Sigmoid colon (tissue), 4 donors: ENCODE measurements at regions not wholly inside any gene's neighbourhood (a gene's known extent, or its start where the extent isn't known, plus 50 kb on each side); places are given as distances from the start of the nearest gene placed in this dataset.

ENCODE experiments used
- EP300 ChIP-seq, 4 donors: sonication (generic); formaldehyde crosslinking; IDR thresholded peaks; one replicate each; pipeline ENCODE4 v1.6.1; 2017; ENCODE audit warnings: antibody characterized with exemption in 4 of 4
- POLR2A ChIP-seq, 2 donors: fragments of 450-650 bp; IDR thresholded peaks; one replicate each; pipeline ENCODE4 v1.6.1; 2016; ENCODE audit warnings: antibody characterized with exemption in 2 of 2, mild to moderate bottlenecking in 2 of 2, moderate library complexity in 2 of 2
- POLR2AphosphoS5 ChIP-seq, 4 donors: sonication (generic); formaldehyde crosslinking; IDR thresholded peaks; one replicate each; pipeline ENCODE4 v1.6.1; 2017; ENCODE audit warnings: antibody characterized with exemption in 4 of 4
- TF ChIP-seq, protein P1 (sequence below), 4 experiments: fragments of 450-650 bp in 3 of 4; fragments of 200-600 bp in 1 of 4; IDR thresholded peaks; one replicate each; pipeline ENCODE4 v1.5.1; 2016 to 2019; ENCODE audit warnings: antibody characterized with exemption in 4 of 4, mild to moderate bottlenecking in 3 of 4, moderate library complexity in 2 of 4

DNA sequence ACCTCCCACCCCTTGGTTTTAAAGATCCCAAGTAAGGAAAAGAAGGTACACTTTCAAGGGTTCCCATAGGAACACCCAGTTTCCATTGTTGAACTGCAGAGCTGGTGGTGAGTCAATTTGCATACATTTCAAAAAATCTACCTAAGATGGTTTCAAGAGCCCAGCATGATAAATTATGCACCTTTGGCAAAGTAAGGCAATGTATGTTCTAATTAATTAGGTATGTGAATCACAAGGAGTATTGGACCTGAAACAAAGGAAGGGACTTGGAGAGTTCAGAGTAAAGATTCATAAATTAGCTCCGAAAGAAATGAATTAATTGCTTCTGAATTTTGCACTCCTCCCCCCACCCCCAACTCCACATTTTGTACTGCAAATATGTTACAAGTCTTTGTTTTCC lies 459.7 kb downstream of the LRATD1 start:
- TF ChIP-seq, protein P1, sequence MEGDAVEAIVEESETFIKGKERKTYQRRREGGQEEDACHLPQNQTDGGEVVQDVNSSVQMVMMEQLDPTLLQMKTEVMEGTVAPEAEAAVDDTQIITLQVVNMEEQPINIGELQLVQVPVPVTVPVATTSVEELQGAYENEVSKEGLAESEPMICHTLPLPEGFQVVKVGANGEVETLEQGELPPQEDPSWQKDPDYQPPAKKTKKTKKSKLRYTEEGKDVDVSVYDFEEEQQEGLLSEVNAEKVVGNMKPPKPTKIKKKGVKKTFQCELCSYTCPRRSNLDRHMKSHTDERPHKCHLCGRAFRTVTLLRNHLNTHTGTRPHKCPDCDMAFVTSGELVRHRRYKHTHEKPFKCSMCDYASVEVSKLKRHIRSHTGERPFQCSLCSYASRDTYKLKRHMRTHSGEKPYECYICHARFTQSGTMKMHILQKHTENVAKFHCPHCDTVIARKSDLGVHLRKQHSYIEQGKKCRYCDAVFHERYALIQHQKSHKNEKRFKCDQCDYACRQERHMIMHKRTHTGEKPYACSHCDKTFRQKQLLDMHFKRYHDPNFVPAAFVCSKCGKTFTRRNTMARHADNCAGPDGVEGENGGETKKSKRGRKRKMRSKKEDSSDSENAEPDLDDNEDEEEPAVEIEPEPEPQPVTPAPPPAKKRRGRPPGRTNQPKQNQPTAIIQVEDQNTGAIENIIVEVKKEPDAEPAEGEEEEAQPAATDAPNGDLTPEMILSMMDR (IDR thresholded peaks at IDR 0.05), result no peak
- no peak for TF ChIP-seq POLR2A (IDR thresholded peaks at IDR 0.05)
- TF ChIP-seq EP300 (IDR thresholded peaks at IDR 0.05), result no peak
- TF ChIP-seq POLR2AphosphoS5 (IDR thresholded peaks at IDR 0.05), result no peak
